ENCODE measurements at regions not wholly inside any gene's neighbourhood (a gene's known extent, or its start where the extent isn't known, plus 50 kb on each side); places are given as distances from the start of the nearest gene placed in this dataset.

GRCh38 chr5:154624341-154624740, 130.8 kb upstream of the LARP1 start:
- DNase-seq (ENCODE audit: insufficient read length, low spot score) (no peak), FAIRE-seq (no peak)
- no peak for TF ChIP-seq POLR2A (IDR thresholded peaks at IDR 0.05; ENCODE audit: low read depth, low read length)

DNA sequence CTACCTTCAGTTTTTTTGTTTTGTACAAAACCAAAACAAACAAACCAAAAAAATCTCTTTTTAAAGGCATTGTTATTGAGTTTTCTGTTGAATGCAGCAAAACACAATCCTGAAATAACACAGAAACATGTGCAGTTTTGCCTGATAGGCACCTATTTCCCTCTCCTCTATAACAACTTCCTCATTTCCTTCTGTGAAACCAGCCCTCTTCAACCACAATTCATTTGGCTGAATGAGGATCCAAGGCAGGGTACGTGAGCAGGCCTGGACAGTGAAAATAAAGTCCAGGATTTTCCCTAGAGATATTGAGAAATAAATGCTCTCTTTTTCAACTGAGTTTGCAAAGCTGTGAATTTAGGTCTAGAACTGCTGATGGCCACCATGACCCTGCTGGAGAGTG, 134.8 kb upstream of the LARP1 start:
- no peak for FAIRE-seq
- DNase-seq (ENCODE audit: insufficient read length, low spot score) = no peak
- TF ChIP-seq POLR2A (IDR thresholded peaks at IDR 0.05; ENCODE audit: low read depth, low read length) = no peak

- DNase-seq (ENCODE audit: insufficient read length, low spot score) = no peak
- FAIRE-seq = no peak
- TF ChIP-seq POLR2A (IDR thresholded peaks at IDR 0.05; ENCODE audit: low read depth, low read length) = no peak
These were observed 136.5 kb upstream of the LARP1 start for GRCh38 chr5:154618696-154619095.

- no peak for DNase-seq (ENCODE audit: insufficient read length, low spot score)
- no peak for TF ChIP-seq POLR2A (IDR thresholded peaks at IDR 0.05; ENCODE audit: low read depth, low read length)
- FAIRE-seq = no peak
These were observed 136.6 kb upstream of the HAND1 start for GRCh38 chr5:154614595-154614994.

DNA sequence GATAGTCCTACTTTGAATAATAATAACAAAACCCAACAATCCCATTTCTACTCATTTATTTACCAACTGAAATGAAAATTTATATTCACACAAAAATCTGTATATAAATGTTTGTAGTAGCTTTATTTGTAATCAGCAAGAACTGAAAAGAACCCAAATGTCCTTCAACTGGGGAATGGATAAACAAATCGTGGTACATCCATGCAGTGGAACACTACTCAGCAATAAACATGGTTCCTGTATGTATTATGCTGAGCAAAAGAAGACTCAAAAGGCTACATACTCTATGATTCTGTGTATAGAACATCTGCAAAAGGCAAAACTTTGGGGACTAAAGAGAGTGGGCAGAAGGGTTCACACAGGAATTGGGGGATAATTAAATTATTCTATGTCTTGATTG, 136.1 kb upstream of the HAND1 start:
- DNase-seq (ENCODE audit: insufficient read length, low spot score) (no peak), FAIRE-seq (no peak)
- no peak for TF ChIP-seq POLR2A (IDR thresholded peaks at IDR 0.05; ENCODE audit: low read depth, low read length)

DNA sequence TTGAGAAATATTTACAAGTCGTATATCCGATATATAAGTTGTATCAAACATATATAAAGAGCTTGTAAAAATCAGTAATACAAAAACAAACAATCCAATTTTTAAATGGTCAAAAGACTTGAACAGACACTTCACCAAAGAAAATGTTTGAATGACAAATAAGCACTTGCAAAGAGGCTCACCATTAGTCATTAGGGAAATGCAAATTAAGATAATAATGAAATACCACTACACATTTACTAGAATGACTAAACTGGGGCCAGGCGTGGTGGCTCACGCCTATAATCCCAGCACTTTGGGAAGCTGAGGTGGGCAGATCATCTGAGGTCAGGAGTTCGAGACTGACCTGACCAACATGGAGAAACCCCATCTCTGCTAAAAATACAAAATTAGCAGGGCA, 134.6 kb upstream of the HAND1 start:
- DNase-seq (ENCODE audit: insufficient read length, low spot score) = no peak
- no peak for FAIRE-seq
- TF ChIP-seq POLR2A (IDR thresholded peaks at IDR 0.05; ENCODE audit: low read depth, low read length) = no peak

DNA sequence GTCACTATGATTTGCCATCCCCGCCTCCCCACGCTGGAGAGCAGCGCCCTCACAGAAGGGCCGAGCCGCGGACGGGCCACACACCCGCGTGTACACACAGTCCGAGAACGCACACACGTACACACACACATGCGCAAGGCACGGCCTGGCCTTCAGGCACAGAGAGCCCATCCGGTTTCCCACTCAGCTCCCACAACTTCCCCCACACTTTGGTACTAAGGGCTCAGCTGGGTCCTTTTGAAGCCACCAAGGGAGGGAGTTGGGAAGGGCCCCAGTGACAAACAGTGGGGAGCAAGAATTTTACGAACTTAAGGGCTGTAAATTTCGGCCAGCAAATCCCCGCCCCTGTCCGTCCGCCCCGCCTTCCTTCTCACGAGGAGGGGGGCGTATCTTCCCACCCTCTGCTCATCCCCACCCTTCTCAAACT, 133.3 kb upstream of the HAND1 start:
- no peak for FAIRE-seq
- DNase-seq (ENCODE audit: insufficient read length, low spot score) = no peak
- no peak for TF ChIP-seq POLR2A (IDR thresholded peaks at IDR 0.05; ENCODE audit: low read depth, low read length)

- peak; percentile 89 for DNase-seq (ENCODE audit: insufficient read length, low spot score)
- FAIRE-seq = no peak
- no peak for TF ChIP-seq POLR2A (IDR thresholded peaks at IDR 0.05; ENCODE audit: low read depth, low read length)
These were observed 132.5 kb upstream of the HAND1 start for GRCh38 chr5:154610321-154611154.

- DNase-seq (ENCODE audit: insufficient read length, low spot score) (no peak), FAIRE-seq (no peak)
- no peak for TF ChIP-seq POLR2A (IDR thresholded peaks at IDR 0.05; ENCODE audit: low read depth, low read length)
These were observed 131.2 kb upstream of the HAND1 start for GRCh38 chr5:154609251-154609650.

- DNase-seq (ENCODE audit: insufficient read length, low spot score) (no peak), FAIRE-seq (no peak)
- no peak for TF ChIP-seq POLR2A (IDR thresholded peaks at IDR 0.05; ENCODE audit: low read depth, low read length)
These were observed 130.5 kb upstream of the HAND1 start for GRCh38 chr5:154608531-154609011.

- no peak for TF ChIP-seq POLR2A (IDR thresholded peaks at IDR 0.05; ENCODE audit: low read depth, low read length)
- DNase-seq (ENCODE audit: insufficient read length, low spot score) = no peak
- no peak for FAIRE-seq
These were observed 129.7 kb upstream of the HAND1 start for GRCh38 chr5:154607746-154608145.

- FAIRE-seq = no peak
- TF ChIP-seq POLR2A (IDR thresholded peaks at IDR 0.05; ENCODE audit: low read depth, low read length) = no peak
- no peak for DNase-seq (ENCODE audit: insufficient read length, low spot score)
These were observed 128.2 kb upstream of the HAND1 start for GRCh38 chr5:154606246-154606645.

GRCh38 chr5:154603953-154604679, 126.1 kb upstream of the HAND1 start:
- TF ChIP-seq POLR2A (IDR thresholded peaks at IDR 0.05; ENCODE audit: low read depth, low read length) = no peak
- peak; percentile 47 for DNase-seq (ENCODE audit: insufficient read length, low spot score)
- FAIRE-seq = no peak

GRCh38 chr5:154603485-154603884, 125.5 kb upstream of the HAND1 start:
- FAIRE-seq (no peak), DNase-seq (ENCODE audit: insufficient read length, low spot score) (no peak)
- TF ChIP-seq POLR2A (IDR thresholded peaks at IDR 0.05; ENCODE audit: low read depth, low read length) = no peak

DNA sequence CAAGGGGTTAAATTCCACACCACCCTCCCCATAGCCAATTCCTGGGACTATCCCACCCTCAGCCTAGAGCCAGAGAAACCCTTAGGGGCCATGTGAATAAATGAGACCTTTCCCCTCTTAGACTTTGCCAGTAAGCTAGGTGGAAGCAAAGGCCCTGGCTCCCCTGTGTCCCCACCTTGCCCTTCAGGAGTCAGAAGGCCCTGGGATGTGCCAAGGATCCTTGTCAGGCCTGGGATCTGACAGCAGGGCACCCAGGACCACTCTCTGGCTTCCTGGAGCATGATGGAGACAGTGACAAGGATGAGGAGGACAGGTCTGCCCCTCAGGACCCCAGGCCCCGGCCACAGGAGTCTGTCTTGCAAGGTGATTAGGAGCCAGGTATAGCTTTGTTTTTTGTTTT, 125.0 kb upstream of the HAND1 start:
- no peak for TF ChIP-seq POLR2A (IDR thresholded peaks at IDR 0.05; ENCODE audit: low read depth, low read length)
- no peak for FAIRE-seq
- no peak for DNase-seq (ENCODE audit: insufficient read length, low spot score)

All from H54 (cell line).